H1 (cell line): ENCODE measurements at regions not wholly inside any gene's neighbourhood (a gene's known extent, or its start where the extent isn't known, plus 50 kb on each side); places are given as distances from the start of the nearest gene placed in this dataset.

Experiments used
- BRCA1 ChIP-seq: IDR thresholded peaks from 2 replicates; pipeline ENCODE4 v1.6.1; 2012; ENCODE audit warnings: low read depth, low read length, improper control_type of control experiment
- CHD1 ChIP-seq: IDR thresholded peaks from 2 replicates; pipeline ENCODE4 v1.6.1; 2012; ENCODE audit warnings: low read depth, low read length, improper control_type of control experiment
- EP300 ChIP-seq, 2 experiments: IDR thresholded peaks; 1 replicate in 1 of 2; 2 replicates in 1 of 2; pipeline ENCODE4 v1.6.1; 2011 to 2012; ENCODE audit warnings: low read depth in 2 of 2, low read length in 2 of 2, mild to moderate bottlenecking in 2 of 2, borderline replicate concordance in 1 of 2, inconsistent platforms in 1 of 2, moderate library complexity in 1 of 2
- JUND ChIP-seq: IDR thresholded peaks from 2 replicates; pipeline ENCODE4 v1.6.1; 2011; ENCODE audit warnings: mild to moderate bottlenecking, improper control_type of control experiment, low read length
- POLR2A ChIP-seq, 2 experiments: IDR thresholded peaks; 1 replicate in 1 of 2; 2 replicates in 1 of 2; pipeline ENCODE4 v1.6.1; 2011; ENCODE audit warnings: low read depth in 2 of 2, low read length in 2 of 2, mild to moderate bottlenecking in 2 of 2; ENCODE audit errors: control extremely low read depth in 1 of 2
- POLR2AphosphoS5 ChIP-seq: IDR thresholded peaks from 2 replicates; pipeline ENCODE4 v1.6.1; 2011; ENCODE audit warnings: low read depth, low read length
- RFX5 ChIP-seq: IDR thresholded peaks from 2 replicates; pipeline ENCODE4 v1.6.1; 2011; ENCODE audit warnings: low read depth, low read length, improper control_type of control experiment, borderline replicate concordance
- TCF12 ChIP-seq: IDR thresholded peaks from 2 replicates; pipeline ENCODE4 v1.6.1; 2011; ENCODE audit warnings: low read depth, mild to moderate bottlenecking, low read length
- TEAD4 ChIP-seq: IDR thresholded peaks from 2 replicates; pipeline ENCODE4 v1.6.1; 2012; ENCODE audit warnings: low read depth, low read length, inconsistent platforms, mixed read lengths
- TF ChIP-seq, protein P1 (sequence below), 3 experiments: IDR thresholded peaks; 1 replicate in 2 of 3; 2 replicates in 1 of 3; pipeline versions ENCODE4 v1.5.1 to v1.6.1; 2011; ENCODE audit warnings: low read length in 3 of 3, mild to moderate bottlenecking in 3 of 3, inconsistent platforms in 2 of 3, low read depth in 1 of 3, moderate library complexity in 1 of 3; ENCODE audit not compliant: insufficient read depth in 1 of 3; ENCODE audit errors: control extremely low read depth in 1 of 3

DNA sequence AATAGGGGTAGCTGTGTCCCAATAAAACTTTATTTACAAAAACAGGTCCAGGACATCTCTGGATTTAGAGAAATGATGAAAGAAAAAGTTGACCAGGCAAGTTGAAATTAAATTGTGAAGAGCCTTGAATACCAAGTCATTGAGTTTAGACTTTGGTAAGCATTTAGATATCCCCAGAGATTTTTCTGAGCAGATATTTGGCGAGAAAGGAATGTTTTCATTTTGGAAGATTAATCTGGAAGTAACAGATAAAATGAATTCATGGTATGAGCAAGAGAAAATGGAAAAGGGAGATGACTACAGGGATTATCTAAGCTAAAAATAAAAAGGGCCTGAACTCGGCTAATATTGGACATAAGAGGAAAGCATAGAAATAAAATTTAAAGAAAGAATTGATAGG lies 157.6 kb downstream of the ACTL7B start:
- TF ChIP-seq, protein P1, sequence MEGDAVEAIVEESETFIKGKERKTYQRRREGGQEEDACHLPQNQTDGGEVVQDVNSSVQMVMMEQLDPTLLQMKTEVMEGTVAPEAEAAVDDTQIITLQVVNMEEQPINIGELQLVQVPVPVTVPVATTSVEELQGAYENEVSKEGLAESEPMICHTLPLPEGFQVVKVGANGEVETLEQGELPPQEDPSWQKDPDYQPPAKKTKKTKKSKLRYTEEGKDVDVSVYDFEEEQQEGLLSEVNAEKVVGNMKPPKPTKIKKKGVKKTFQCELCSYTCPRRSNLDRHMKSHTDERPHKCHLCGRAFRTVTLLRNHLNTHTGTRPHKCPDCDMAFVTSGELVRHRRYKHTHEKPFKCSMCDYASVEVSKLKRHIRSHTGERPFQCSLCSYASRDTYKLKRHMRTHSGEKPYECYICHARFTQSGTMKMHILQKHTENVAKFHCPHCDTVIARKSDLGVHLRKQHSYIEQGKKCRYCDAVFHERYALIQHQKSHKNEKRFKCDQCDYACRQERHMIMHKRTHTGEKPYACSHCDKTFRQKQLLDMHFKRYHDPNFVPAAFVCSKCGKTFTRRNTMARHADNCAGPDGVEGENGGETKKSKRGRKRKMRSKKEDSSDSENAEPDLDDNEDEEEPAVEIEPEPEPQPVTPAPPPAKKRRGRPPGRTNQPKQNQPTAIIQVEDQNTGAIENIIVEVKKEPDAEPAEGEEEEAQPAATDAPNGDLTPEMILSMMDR (IDR thresholded peaks at IDR 0.05; ENCODE audit: control extremely low read depth in 1 of 3, insufficient read depth in 1 of 3, low read depth in 1 of 3, low read length in 3 of 3): no peak
- TF ChIP-seq POLR2A (IDR thresholded peaks at IDR 0.05; ENCODE audit: control extremely low read depth in 1 of 2, low read depth in 2 of 2, low read length in 2 of 2): no peak
- TF ChIP-seq RFX5: no peak
- no peak for TF ChIP-seq TEAD4
- no peak for TF ChIP-seq POLR2AphosphoS5
- TF ChIP-seq TCF12: no peak
- TF ChIP-seq BRCA1: no peak
- no peak for TF ChIP-seq EP300 (IDR thresholded peaks at IDR 0.05; ENCODE audit: borderline replicate concordance in 1 of 2, low read depth in 2 of 2, low read length in 2 of 2)
- TF ChIP-seq CHD1: no peak
- no peak for TF ChIP-seq JUND
